ENCODE measurements at regions not wholly inside any gene's neighbourhood (a gene's known extent, or its start where the extent isn't known, plus 50 kb on each side); places are given as distances from the start of the nearest gene placed in this dataset.

- TF ChIP-seq RCOR1 (IDR thresholded peaks at IDR 0.05; ENCODE audit: low read length) (no peak), SMC3 (IDR thresholded peaks at IDR 0.05; ENCODE audit: low read depth, low read length) (no peak), GABPA (IDR thresholded peaks at IDR 0.05; ENCODE audit: low read depth) (no peak), YY1 (IDR thresholded peaks at IDR 0.05; ENCODE audit: low read depth) (no peak)
Observed at GRCh38 chr10:133026726-133027395, 60.9 kb upstream of the ADGRA1 start (continued).

- ChIA-PET CTCF (no interaction called here), POLR2A (no interaction called here)
- TF ChIP-seq RCOR1 (IDR thresholded peaks at IDR 0.05; ENCODE audit: low read length) (no peak), CTCF (IDR thresholded peaks at IDR 0.05) (no peak), FOXJ3 (CRISPR knock-in tag; IDR thresholded peaks at IDR 0.05) (no peak), RAD21 (IDR thresholded peaks at IDR 0.05; ENCODE audit: low read length) (no peak), EP300 (IDR thresholded peaks at IDR 0.05; ENCODE audit: borderline replicate concordance in 1 of 2, low read depth in 1 of 2, low read length in 1 of 2) (no peak), RFX5 (IDR thresholded peaks at IDR 0.05; ENCODE audit: low read length) (no peak), CHD2 (IDR thresholded peaks at IDR 0.05; ENCODE audit: low read length, partially characterized antibody) (no peak), TEAD4 (IDR thresholded peaks at IDR 0.05; ENCODE audit: borderline replicate concordance, insufficient read depth) (no peak), MEF2A (IDR thresholded peaks at IDR 0.05; ENCODE audit: borderline replicate concordance, low read depth) (no peak), YY1 (IDR thresholded peaks at IDR 0.05; ENCODE audit: low read depth) (no peak), PBX3 (IDR thresholded peaks at IDR 0.05) (no peak)
- Histone ChIP-seq H4K20me1 (ENCODE audit: insufficient read depth) (no peaks in the 10 kb centered on the region), H3K9me3 (no peaks in the 10 kb centered on the region), H3K4me1 (ENCODE audit: control insufficient read depth in 1 of 2, insufficient read depth in 2 of 2, low read depth in 1 of 2, low read length in 1 of 2) (peaks cover 0 to 2% of the 10 kb centered on the region in 2 experiments; a peak in 1 of 4 replicates), H3K36me3 (replicated peaks in 1 of 2; ENCODE audit: control insufficient read depth in 1 of 2, insufficient read depth in 2 of 2, low read length in 1 of 2) (no peaks in the 10 kb centered on the region), H3K27me3 (ENCODE audit: insufficient read depth) (no peaks in the 10 kb centered on the region), H2AFZ (ENCODE audit: low read depth) (no peak overlapping the region), H3K27ac (ENCODE audit: low read depth in 2 of 2, low read length in 1 of 2) (no peak overlapping the region), H3K79me2 (ENCODE audit: insufficient read depth) (no peaks in the 10 kb centered on the region), H3F3A (replicated peaks; ENCODE audit: insufficient read depth) (no peaks in the 10 kb centered on the region), H3K4me2 (no peak overlapping the region), H3K9me2 (no peaks in the 10 kb centered on the region), H3K9ac (no peak overlapping the region), H3K4me3 (ENCODE audit: low read depth in 2 of 2, low read length in 1 of 2) (no peak overlapping the region)
- no peak for DNase-seq
- 59% methylated on average over 5 of the region's 10 CpGs for WGBS (ENCODE audit: low lambda C conversion rate)
Observed at GRCh38 chr10:133026171-133026570, 61.6 kb upstream of the ADGRA1 start.

Measured in SK-N-SH (cell line).